ENCODE measurements at regions not wholly inside any gene's neighbourhood (a gene's known extent, or its start where the extent isn't known, plus 50 kb on each side); places are given as distances from the start of the nearest gene placed in this dataset.
A peak's percentile ranks its signal among the peaks of the same experiment; 100 is the strongest.
"Not testable (repeated sequence)": the region's sequence is repeated elsewhere in the genome, so short reads cannot be mapped to it uniquely, and the experiment has no call there.

DNA sequence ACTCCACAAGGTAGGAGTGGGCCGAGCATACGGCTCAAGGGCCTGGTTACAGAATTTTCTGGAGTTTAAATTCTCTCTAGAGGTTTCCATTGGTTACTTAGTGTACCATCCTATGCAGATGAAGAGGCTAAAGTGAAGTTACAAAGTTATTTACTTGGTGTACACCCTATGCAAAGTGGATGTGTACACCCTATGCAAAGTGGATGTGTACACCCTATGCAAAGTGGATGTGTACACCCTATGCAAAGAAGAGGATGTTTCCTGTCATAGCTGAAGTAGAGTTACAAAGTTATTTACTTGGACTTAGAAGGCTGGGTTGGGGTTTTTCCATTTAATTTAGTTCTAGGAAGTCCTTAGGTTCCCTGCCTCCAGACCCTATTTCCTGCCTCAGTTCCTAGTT lies 136.3 kb downstream of the BACH1 start:
- DNase-seq (ENCODE audit: extremely low read depth in 1 of 4, low spot score in 3 of 4); intact Hi-C loops (cut with micrococcal nuclease); BruUV-seq (replicated peaks); H3K9me1 ChIP-seq (ENCODE audit: control insufficient read depth, insufficient read depth, low read length); FAIRE-seq; H2AFZ ChIP-seq (ENCODE audit: low read depth, low read length); H3K79me2 ChIP-seq (ENCODE audit: control insufficient read depth, insufficient read depth, low read length); H3K27me3 ChIP-seq (ENCODE audit: control insufficient read depth in 2 of 2, insufficient read depth in 2 of 2, low read length in 2 of 2); in situ Hi-C loops (cut with MboI); H3K9me3 ChIP-seq (replicated peaks; ENCODE audit: control insufficient read depth, insufficient read depth, low read depth, low read length); CTCF ChIA-PET (ENCODE audit: low intra/inter-chr PET ratio); H3K27ac ChIP-seq (ENCODE audit: extremely low read depth, low read depth, low read length); H3K4me3 ChIP-seq; H3K9ac ChIP-seq (ENCODE audit: insufficient read depth in 1 of 2, low read depth in 2 of 2, low read length in 2 of 2); H3K4me2 ChIP-seq (ENCODE audit: insufficient read depth, low read length); H4K20me1 ChIP-seq (replicated peaks; ENCODE audit: control insufficient read depth, insufficient read depth, low read length); POLR2A ChIA-PET; H3K4me1 ChIP-seq (replicated peaks in 1 of 2; ENCODE audit: control insufficient read depth in 2 of 2, insufficient read depth in 2 of 2, low read length in 2 of 2); ATAC-seq; H3K36me3 ChIP-seq (ENCODE audit: control insufficient read depth, insufficient read depth, low read length): not testable (repeated sequence)
- WGBS (ENCODE audit: insufficient coverage, low coverage, missing lambda C conversion rate) = 94% methylated on average over 2 of the region's 2 CpGs
- TF ChIP-seq KDM1A (IDR thresholded peaks at IDR 0.05) = peak in 1 of 2 experiments; percentile 58; a peak in 2 of 4 replicates

- Histone ChIP-seq H3K9me1 (ENCODE audit: control insufficient read depth, insufficient read depth, low read length) (no peaks in the 10 kb centered on the region), H3K4me1 (replicated peaks in 1 of 2; ENCODE audit: control insufficient read depth in 2 of 2, insufficient read depth in 2 of 2, low read length in 2 of 2) (0 out of 5 replicates have a peak, but pooled peaks cover 0 to 9% of the 10 kb centered on the region in 2 experiments), H3K4me3 (no peak overlapping the region), H3K9me3 (replicated peaks; ENCODE audit: control insufficient read depth, insufficient read depth, low read depth, low read length) (no peaks in the 10 kb centered on the region), H3K27me3 (ENCODE audit: control insufficient read depth in 2 of 2, insufficient read depth in 2 of 2, low read length in 2 of 2) (no peaks in the 10 kb centered on the region), H2AFZ (ENCODE audit: low read depth, low read length) (no peak overlapping the region; the same call in 1 of the 2 replicates), H4K20me1 (replicated peaks; ENCODE audit: control insufficient read depth, insufficient read depth, low read length) (no peaks in the 10 kb centered on the region), H3K4me2 (ENCODE audit: insufficient read depth, low read length) (no peak overlapping the region), H3K27ac (ENCODE audit: extremely low read depth, low read depth, low read length) (no peak overlapping the region), H3K79me2 (ENCODE audit: control insufficient read depth, insufficient read depth, low read length) (no peaks in the 10 kb centered on the region), H3K36me3 (ENCODE audit: control insufficient read depth, insufficient read depth, low read length) (no peaks in the 10 kb centered on the region), H3K9ac (ENCODE audit: insufficient read depth in 1 of 2, low read depth in 2 of 2, low read length in 2 of 2) (no peak overlapping the region)
- intact Hi-C loops (cut with micrococcal nuclease) (no loop called here), in situ Hi-C loops (cut with MboI) (no loop called here)
- ATAC-seq = peak; percentile 48
- no peak for DNase-seq (ENCODE audit: extremely low read depth in 1 of 4, low spot score in 3 of 4)
- ChIA-PET CTCF (ENCODE audit: low intra/inter-chr PET ratio) (no interaction called here), POLR2A (no interaction called here)
- FAIRE-seq = no peak
- TF ChIP-seq, protein P1, sequence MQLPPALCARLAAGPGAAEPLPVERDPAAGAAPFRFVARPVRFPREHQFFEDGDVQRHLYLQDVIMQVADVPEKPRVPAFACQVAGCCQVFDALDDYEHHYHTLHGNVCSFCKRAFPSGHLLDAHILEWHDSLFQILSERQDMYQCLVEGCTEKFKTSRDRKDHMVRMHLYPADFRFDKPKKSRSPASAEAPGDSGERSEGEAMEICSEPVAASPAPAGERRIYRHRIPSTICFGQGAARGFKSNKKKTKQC (CRISPR knock-in tag; IDR thresholded peaks at IDR 0.05) = no peak
- no TSS peak for BruUV-seq (replicated peaks)
- 61% methylated on average over 5 of the region's 5 CpGs for WGBS (ENCODE audit: insufficient coverage, low coverage, missing lambda C conversion rate)
Observed at GRCh38 chr21:29436143-29436542, 137.4 kb downstream of the BACH1 start.
